Activated naive CD4-positive, alpha-beta T cell treated with anti-CD3 and anti-CD28 coated beads, Interleukin-2, amount 50 U/mL, for 16 hours (primary cell): ENCODE measurements at regions not wholly inside any gene's neighbourhood (a gene's known extent, or its start where the extent isn't known, plus 50 kb on each side); places are given as distances from the start of the nearest gene placed in this dataset.

Experiments used
- DNase-seq: peaks from one replicate; pipeline ENCODE4 v3.0.0-alpha.2; 2020

DNA sequence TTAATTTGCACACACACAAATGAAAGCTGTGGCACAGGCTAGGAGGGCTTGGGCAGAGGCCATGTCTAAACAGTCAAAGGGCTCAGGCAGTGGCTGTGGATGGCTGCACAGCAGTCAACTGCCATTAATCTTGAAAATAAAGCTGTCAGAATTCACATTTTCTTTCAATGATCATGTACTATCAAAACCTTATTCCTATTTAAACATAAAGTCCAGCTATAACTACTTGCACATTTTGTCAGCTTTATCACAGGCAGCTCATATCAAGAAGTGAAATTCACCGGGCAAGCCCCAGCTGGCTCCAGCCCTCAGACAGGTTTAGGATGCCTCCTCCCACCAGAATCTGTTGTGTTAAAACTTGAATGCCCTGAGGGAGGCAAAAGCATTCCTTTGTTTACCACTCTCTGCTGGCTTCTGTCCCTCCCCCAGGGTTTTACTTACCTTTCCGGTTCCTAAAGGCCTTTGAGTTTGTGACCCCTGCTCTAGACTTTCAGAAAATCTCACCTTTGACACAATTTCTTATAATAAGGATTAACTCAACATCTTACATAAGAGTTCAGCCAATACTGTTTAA is 54.9 kb upstream of the GRAMD2B start:
- no peak for DNase-seq

DNA sequence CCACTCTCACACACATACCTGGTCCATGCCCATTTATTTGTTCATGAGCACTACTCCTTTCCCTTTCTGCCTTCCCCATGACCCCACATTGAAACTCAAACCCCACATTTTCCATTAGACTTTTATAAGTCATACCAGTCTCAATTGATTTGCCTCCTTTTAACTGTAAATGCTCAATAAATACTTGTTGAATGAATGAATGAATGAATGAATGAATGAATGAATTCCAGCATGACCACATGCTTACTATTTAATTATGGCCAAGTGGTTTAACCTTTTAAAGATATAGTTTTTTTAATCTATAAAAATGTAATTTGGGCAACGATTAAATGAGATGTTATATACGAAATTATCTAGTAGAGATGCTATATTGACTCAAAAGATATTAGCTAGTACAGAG is 54.1 kb upstream of the GRAMD2B start:
- no peak for DNase-seq

DNA sequence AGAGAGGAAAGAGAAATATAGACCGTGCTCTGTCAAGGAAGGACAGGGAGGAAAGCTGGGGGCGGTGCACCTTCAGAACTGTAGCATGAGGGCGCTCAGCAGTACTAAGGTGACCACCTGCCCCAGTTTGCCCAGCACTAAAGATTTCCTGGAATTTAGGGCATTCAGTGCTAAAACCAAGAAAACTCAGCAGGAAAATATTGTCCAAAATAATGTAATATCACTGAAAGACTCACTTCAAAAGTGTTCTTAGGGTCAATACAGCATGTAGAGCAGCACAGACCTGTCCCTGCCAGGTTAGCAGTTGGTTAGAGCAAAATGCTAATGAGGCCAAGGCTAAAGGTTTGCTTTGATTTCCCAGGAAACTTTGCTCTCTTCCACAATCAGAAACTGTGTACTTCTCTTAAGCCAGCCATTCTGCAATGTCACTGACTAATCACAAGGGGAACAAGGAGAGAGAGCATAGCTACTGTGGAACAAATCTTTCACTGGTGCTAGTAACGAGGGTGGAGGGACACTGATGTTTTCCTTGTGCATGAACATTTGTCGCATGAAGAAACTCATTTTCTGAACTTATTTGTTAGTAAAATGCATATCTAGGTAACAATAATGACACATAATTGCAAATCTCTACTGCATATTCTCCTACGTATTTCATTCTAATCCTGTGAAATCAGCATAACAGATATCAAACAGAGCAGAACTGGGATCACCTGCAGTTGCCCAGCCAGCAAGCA is 53.0 kb upstream of the GRAMD2B start:
- no peak for DNase-seq

DNA sequence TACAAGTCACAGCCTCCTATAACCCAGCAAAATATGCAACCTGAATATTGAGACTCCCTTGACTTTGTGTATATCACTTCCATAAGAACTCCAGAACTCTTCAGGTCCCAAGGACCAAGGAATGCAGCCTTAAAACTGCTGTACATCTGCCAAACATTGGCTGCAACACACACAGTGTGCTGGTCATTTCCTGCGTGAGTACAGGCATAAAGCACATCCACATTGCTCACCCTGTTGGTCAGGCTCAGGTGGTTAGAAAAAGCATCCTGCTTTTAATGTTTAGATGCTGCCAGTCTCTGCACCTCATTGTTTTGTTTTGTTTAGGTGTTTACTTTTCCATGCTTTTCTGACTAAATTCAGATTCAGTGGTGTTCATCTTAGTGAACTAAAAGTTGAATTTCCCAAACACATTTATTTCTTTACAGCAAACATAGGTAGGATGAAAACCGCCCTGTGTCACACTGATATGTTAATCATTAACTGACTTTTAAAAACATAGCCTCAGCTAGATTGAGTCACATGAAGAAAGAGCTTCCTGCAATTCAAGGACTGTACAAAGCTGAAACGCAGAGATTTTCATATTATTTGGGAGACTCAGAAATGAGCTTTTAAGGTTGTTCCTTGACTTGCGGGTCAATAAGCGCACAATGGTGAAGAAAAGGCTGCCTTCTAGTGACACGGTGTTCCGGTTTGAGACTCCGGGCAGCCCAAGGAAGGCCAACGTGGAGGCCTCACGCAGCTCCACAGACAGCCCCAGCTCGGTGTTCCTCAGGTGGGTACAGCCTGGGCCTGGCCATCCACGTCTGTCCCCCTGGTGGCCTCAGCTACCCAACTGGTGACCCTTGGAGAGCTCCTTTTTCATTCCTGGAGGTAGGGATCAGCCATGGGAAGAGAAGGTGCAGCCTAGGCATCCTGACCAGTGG is 52.2 kb upstream of the GRAMD2B start:
- no peak for DNase-seq

DNA sequence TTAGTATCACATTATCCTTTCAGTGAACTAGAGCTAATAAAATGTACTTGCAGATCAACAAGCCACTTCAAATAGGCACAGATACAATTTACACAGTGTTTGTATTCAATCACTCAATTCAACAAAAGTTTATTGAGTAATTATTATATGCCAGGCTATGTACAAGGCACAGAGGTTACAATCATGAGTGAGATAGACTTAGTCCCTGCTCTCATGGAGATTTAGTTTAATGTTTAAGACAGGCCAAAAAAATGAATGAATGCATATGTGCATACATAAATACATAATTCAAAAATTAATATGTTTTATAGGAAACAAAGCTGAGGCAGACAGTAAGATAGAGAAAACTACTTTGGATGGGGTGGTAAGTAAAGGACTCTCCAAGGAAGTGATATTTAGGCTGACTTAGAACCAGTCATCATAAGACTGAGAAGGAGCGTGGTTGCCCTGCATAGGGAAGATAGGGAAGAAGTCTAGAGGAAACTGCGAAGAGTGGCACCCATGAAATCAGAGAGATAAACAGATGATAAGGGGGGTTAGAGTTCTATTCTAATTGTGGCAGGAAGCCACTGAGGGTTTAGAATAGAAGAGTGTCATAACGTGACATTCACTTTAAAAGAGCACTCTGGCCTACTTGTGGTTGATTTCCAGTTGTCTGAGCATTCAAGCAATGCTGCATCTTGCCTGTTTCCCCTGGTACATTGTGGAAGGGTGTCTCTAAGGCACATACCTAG is 49.7 kb upstream of the GRAMD2B start:
- no peak for DNase-seq
